NCI-H446 (cell line): ENCODE measurements at regions not wholly inside any gene's neighbourhood (a gene's known extent, or its start where the extent isn't known, plus 50 kb on each side); places are given as distances from the start of the nearest gene placed in this dataset.

Source experiments
- DNase-seq, 2 experiments: peaks; one replicate each; lab custom pipeline; 2025; lab: John Stamatoyannopoulos, UW

DNA sequence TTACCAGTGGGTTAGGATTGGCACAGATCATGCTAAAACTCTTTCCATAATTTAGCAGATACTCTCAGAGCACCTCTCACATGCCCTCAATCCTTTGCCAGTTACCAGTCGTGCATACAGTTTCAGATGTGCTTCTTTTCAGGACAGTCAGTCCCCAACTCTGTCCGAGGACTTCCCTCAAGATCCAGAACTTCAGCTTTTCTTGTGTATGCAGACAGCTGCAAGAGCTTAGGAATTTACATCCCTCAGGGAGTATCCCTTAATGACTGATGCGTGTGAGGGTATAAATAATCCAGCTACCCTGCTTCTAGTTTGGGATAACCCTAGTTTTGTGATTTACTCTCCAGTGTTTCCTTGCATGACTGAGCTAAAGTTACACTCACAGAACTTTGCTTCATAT, 393.0 kb upstream of the PLXNA2 start:
- DNase-seq = no peak

DNA sequence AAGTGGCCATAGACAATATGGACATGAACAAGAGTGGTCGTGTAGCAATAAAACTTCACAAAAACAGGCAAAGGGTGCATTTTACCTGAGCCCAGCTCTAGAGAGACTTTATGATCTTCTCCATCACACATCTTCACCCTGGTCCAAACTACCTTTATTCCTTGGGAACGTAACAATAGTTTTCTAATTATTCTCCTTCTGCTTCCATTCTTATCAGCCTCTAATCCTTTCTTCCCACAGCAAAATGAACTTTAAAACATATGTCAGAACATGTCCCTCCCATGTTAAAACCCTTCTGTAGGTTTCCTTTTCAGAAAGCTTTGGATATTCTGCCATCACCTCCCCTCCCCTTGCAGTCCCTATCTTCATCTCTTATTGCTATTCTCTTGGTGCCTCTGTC, 395.2 kb upstream of the PLXNA2 start:
- no peak for DNase-seq

DNA sequence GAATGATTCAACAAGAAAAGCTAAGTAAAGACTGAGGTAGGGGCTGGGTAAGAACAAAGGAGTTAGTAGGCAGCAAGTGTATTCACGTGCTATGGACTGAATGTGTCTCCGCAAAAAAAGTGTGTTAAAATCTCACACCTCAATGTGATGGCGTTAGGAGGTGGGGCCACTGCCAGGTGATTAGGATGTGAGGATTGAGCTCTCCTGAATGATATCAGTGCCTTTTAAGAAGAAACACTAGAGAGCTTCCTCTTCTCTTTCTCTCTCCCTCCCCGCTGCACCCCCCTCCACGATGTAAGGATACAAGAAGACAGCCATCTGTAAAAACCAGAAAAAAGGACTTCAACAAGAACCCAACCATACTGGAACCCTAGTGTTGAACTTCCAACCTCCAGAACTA, 396.1 kb upstream of the PLXNA2 start:
- DNase-seq = no peak

DNA sequence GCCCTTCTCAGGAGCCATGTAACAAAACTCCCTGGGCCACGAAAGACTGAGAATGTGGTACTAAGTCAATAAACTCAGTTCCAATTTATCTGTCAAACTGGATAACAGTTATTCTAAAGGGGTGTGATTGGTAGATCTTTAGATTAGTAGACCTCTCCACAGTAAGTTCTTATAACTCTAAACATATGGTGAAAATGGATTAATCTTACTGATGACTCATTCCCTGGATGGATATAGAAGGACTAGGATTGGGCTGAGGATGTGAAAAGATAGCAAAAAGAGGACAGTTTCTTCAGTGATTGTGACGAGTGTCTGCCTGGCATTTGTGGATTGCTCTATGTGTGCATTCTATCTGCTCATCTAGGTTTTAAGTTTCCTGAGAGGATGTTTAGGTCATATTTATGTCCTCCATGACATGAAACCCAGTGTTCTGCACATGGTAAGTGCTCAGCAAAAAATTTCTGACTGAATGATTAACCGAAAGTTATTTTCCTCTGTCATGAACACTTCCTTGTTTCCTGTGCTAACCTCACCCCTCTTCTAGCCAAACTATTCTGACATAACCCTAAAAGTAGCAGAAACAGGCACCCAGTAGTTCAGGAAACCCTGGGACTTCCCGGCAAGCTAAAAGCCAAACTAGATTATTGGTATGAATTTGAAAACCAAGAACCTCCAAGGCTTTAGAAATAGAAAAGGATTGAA, 397.5 kb upstream of the PLXNA2 start:
- DNase-seq = no peak

DNA sequence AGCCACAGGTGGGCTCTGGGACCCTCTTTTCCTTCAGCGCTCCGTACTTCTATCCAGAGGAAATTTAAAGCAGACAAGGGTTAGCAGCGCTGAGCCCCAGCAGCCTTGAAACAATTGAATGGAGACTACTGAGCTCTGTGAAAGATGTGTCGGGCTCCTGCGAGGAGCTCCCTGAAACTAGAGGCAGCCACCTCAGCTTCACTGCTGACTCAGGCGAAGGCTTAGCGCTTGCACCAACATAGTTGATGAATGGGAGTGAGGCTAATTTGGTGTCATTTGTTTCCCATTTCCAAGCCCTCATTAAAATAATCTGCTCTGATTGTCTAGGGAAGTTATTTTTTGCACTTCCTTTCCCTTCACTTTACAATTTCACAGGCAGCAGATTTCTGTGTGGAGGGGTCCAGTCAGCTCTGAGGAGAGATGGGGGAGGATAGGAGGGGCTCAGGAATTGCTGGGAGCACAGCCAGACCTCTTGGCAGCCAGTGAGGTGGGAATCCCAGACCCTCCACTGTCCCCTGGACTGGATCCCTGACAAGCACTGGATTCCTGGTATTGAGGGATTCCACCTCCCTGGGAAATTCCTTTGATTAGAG, 398.9 kb upstream of the PLXNA2 start:
- DNase-seq = no peak

DNA sequence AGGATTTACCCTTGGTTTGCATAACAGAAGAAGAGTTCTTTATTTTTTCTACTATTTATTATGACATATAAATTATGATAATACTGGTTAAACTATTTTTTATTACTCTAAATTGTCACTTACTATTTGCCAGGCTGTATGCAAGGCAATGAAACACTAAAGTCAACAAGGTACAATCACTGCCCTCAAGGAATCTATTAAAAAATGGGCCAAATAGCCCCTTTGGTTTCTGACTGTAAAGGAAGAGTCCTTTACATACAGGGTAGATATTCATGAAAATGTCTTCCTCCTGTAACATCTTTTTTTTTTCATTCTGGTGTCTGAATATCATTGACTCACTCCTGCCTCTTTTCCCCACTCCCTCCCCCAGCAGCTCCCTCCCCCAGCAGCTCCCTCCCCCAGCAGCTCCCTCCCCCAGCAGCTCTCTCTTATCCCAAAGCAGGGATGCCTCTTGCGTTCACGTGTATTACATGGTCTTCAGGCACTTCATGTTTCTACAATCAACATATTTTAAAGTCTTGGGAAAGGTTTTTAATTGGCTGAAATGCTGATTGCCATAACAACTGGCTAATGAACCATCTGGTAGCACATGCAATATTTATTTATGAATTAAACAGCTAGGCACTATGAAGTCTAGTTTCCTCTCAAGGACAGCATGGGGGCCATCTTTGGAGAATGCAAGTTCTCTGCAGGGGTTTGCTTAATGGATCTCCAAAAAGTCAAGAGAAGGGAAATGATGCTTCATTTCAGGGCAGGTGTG, 400.4 kb upstream of the PLXNA2 start:
- DNase-seq = peak in 1 of 2 experiments; percentile 41

DNA sequence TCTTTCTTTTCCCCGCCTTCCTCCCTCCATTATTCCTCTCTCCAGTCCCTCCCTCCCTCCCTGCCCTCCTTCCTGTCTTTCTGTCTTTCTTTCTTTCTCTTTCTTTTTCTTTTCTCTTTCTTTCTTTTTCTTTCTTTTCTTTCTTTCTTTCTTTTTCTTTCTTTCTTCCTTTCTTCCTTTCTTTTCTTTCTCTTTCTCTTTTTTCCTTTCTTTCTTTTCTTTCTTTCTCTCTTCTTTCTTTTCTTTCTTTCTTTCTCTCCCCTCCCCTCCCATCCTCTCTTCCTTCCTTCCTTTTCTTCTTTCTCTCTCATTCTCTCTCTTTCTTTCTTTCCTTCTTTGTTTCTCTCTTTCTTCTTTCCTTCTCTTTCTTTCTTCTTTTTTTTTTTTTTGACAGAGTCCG, 402.2 kb upstream of the PLXNA2 start:
- no peak for DNase-seq

DNA sequence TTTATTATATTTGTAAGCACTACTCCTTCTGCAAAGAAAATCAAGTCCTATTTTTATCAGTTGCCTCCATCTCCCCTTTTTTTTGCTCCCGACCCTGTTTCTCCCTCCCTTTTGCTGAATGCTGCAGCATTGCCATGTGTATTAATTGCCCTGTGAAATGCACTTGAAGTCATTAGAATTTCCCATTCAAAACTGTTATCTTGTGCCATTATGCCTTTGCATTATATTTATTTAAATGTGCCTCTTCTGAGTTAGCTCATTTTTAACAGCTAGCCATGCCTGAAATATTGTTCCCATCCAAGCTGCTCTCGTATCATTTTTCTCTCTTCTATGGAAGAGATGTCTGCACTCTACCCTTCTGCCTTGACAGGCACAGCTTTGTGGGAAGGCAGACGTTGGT, 404.0 kb upstream of the PLXNA2 start:
- no peak for DNase-seq

DNA sequence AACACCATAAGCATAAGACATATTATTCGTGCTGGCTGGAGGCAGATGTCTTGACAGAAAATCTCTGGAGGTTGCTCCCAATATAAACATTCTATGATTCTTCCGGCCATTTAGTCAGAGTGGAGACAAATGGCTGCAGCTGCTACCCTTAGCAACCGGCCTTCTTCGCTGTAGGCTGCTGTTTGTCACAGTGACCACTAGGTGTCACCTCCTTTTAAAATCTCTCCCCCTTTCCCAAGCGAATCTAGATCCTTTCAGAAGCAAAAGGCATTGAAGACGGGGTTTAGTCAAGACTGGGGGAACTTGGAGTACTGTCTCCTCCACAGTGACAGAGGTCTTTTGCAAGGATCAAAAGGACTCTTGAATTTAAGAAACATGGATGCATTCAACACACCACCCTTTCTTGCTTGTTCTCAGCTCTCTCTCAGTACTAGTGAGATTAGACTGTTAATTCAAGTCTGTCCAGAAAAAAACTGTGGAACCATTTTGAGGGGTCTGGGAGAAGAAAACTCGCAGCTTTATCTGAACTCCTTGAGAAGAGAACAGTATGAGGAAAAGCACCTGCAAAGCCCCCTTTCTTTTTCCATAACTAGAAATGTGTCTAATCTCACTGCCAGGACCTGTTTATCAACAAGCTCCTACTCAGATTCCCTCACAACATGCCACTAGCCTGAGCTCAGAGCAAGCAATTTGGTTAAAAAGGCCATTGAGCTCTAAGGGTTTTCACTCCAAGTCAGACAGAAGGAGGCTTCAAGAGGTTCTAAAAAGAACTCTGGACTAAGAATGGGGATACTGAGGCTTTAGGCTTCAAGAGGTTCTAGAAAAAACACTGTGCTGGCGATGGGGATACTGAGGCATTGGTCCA, 408.3 kb upstream of the PLXNA2 start:
- DNase-seq = peak; percentile 79 to 93

DNA sequence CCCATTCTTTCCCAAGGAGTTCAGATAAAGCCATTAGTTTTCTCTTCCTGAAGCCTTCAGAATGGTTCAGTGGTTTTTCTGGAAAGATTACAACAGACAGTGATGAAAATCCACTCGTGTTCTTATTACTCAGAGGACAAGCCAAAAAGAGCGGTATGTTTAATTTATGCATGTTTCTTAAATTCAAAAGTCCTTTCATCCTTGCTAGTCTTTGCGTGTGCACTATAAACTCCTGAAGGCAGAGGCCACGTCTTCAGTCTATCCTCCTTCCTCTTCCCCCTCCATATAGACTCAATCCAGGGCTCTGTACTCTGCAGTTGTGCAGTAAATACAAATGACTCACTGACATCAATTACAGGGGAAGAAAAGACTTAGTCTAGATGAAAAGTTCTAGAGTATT, 409.2 kb upstream of the PLXNA2 start:
- no peak for DNase-seq

DNA sequence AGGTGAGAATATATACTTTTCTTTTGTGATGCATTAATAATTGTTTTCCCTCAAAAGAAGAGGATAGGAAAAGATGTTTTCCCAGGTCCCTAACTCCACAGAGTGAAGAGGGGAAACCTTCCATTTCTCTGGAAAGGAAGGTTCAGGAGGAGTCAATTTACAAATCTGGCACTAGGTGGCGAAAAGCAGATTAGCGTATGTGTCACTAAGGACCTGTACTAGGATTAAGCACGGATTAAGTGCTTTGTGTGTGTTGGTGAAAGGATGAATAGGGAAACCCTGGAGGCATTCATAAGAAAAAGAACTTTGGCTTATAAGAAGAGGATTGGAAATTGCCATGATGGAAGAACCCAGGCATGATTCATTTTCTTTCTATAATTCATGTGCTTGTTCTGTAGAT, 410.1 kb upstream of the PLXNA2 start:
- peak in 1 of 2 experiments; percentile 70 for DNase-seq

DNA sequence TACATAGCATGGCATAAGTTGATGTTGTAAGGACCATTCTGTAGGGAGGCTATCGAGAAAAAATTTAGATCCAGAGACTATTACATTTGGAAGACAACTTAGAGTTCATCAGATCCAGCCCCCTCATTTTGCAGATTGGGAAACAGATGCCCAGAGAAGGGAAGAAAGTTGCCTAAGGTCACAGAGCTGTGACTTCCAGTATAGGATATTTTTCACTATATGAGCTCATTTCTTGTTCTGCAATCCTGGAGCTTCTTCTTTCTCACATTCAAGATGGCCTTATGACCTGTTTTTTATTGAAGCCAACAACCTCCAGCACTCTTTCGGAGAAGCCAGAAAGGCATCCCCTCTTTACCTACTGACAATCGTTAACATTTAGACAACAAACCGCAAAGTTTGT, 421.8 kb upstream of the PLXNA2 start:
- no peak for DNase-seq

DNA sequence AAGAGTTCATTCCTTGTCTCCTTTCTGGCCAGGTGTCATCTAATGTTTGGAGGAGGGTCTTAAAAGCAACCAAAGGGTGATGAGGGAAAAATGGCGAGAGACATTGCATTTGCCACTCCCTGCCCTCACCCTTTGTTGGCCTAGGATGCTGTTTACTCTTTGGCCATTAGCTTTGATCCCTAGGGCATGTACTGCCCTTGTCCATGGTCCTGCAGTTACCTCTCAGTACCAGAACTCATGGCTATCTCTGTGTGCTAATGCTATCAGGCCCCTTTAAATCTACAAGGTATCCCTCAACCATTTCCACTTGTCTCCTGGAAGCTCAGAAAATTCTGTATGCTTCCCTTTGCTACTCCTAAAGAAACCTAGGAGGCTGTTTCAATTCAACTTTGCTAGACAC, 424.8 kb upstream of the PLXNA2 start:
- DNase-seq = no peak

DNA sequence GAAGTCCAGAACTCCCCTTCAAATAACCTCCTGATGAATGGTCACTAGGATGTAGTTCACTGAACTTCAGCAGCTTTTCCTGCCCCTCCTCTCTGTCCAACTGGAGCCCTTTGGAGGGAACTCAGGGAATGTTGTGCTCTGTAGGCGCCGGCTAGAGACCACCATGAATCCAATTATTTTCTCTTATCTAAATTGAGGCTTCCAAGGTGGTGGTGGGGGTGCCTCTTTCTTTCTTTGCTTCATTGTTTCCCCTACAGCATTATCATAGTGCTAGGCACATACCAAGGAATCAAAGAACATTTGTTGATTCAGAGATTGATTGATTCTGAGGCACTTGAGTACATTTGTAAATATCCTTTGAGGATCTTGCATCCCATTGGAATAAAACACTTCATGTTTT, 426.6 kb upstream of the PLXNA2 start:
- no peak for DNase-seq

DNA sequence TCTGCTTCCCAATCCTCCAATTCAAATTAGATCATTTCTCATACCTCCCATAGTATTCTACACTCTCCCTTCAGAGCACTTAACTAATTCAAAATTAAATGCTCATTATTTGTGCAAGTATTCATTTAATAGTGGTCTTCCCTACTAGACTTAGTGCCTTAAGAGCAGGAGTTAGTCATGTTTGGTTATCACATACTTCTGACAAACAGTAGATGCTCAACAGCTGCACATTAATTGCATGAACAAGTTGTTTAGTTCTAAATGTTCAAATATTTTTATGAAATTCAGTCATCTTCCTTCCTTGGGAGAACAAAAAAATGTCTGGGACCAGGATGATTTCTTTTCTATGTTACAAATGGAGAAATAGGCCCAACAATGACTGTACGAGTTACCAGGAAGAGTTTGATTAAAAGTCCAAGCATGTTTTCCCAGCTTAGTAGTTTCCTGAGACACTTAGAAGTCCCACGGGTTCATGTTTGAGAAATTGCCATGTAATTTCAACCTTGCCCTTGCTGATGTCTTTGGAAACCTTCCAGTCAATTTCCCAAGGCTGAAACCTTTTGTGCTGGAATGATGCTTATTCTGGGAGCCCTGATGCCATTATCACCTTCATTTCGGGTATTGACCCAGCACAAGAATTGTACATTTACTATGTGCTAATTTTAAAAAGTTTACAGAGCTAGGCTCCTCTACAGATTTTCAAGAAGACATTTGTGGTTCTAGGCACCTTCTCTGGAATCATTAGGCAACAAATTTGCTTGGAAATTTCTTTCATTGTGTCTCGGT, 437.9 kb upstream of the PLXNA2 start:
- DNase-seq = peak in 1 of 2 experiments; percentile 26

DNA sequence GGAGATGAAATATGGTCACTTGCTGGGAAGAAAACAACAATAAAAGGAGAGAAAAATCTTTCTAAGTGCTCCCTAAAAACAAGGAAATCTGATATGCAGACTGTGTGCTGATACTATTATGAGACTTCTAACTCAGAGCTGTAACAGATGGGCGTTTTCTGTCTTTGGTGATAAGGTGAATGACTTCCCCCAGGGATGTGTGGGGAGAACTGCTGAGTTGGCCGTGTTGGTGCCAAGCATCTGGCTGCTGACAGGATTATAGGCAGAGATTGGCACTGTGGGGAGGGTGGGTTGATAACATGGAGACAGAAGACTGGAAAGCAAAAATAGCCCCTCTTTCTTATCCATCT, 438.5 kb upstream of the PLXNA2 start:
- peak in 1 of 2 experiments; percentile 59 for DNase-seq

DNA sequence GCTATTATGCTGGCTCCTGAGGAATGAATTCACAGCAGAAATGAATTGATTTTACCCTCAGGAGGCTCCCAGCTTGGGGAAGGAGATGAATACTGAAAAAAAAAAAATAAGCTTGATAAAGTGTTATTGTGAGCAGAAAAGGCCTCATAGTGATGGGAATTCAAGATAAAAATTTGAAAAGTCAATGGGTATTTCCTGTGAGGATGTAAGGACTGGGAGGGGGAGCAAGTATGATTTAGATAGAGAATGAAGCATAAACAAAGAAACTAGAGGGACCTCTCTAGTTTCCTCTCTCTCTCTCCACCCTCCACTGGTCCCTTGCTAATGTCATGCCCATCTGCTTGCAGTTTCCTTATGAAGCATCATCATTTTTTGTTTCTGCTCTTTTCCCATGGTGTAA, 439.0 kb upstream of the PLXNA2 start:
- no peak for DNase-seq

DNA sequence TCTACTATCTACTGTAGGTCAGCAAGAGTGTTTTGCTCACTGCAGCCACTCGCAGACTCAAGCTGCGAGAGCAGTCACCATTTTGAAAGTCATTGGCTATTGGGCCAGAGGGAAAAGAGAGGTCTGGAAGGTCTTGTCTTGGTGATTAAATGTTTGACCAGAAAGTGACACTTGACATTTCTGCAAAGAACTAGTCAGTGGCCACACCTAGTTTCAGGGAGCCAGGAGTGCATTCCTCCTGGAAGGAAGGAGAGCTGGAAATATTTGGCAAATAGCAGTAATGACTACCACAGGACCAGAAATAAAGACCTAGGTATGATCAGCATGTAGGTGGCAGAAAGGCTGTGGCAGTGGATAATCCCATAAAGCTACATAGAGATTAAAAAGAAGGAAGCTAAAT, 440.0 kb upstream of the PLXNA2 start:
- DNase-seq = no peak

DNA sequence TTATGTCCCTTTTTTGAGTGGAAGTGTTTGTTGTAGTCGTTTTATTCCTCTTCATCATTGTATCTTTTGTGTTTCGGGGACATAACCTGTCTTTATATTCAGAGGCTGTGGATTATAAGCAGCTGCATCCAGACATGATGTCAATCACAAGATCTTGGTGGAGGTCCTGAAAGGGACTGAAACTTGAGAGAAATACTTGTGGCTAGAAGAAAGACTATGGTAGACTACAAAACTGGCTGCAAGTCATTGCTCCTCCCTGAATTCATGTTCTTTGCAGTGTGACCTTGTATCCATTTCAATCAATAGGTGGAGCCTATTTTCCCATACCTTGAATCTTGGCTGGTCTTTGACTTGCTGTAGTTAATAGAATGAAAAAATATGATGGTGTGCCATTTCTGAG, 442.4 kb upstream of the PLXNA2 start:
- no peak for DNase-seq

DNA sequence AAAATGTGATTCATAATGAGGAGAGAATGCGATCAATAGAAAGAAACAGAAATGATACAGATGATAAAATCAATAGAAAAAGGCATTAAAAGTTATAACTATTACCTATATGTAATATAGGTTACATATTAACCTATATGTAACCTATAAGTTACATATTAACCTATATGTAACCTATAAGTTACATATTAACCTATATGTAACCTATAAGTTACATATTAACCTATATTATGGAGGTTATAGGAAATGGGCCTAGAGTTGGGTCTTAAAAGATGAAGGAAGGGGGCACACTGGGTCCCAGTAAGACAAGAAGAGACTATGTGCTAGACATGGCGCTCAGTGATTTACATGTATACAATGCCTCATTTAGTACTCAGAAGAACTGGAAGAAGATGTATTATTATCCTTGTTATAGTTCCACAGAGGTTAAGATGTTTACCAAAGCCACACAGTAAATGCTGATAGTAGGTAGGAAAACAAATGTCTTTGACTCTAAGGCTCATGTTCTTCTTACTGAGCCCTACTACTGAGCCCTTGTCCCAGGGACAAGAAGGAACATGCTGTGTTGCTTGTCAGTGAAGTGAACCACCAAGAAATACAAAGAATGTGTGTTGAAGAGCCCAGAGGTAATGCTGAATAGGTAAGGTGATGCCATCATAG, 444.6 kb upstream of the PLXNA2 start:
- no peak for DNase-seq

DNA sequence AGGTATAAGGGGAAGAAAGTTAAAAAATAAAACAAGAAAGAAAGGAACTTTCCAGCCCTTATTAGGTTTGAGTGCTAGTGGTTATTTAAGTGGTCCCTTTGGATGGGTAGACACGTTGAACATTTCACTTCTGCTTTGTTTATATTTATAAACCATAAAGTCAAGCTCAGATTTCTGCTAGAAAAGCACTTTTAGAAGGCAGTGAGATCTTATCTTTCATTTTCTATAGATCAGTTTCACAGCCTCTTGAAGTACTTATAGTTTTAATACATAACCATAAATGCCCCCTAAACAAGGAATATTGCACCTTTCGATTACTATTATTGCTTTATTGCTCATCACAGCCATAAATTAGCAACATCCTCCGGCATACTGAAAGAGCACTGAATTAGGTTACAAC, 446.8 kb upstream of the PLXNA2 start:
- no peak for DNase-seq
